Activated CD4-positive, alpha-beta memory T cell treated with anti-CD3 and anti-CD28 coated beads, Interleukin-2, amount 10 ng/mL, durations not matched to agents 7 days and 5 days (primary cell): ENCODE measurements at regions not wholly inside any gene's neighbourhood (a gene's known extent, or its start where the extent isn't known, plus 50 kb on each side); places are given as distances from the start of the nearest gene placed in this dataset.

Experiments used
- CTCF ChIA-PET: fragments of 350-600 bp; sonication (Branson Sonifier 250); formaldehyde crosslinking; loops from one replicate; lab custom pipeline; 2021; ENCODE audit warnings: antibody characterized with exemption, inconsistent platforms; lab: Charles Lee
- POLR2A ChIA-PET: fragments of 350-600 bp; sonication (Branson Sonifier 250); formaldehyde crosslinking; loops from one replicate; lab custom pipeline; 2021; ENCODE audit warnings: antibody characterized with exemption; lab: Charles Lee
- DNase-seq: peaks from one replicate; pipeline ENCODE4 v3.0.0-alpha.2; 2020
- H3K27ac Mint-ChIP-seq: one replicate; pipeline ENCODE4 v1.8.0; 2021; ENCODE audit warnings: mild to moderate bottlenecking, mixed read lengths
- H3K27me3 Mint-ChIP-seq: one replicate; pipeline ENCODE4 v1.8.0; 2021; ENCODE audit warnings: mixed read lengths
- H3K36me3 Mint-ChIP-seq: one replicate; pipeline ENCODE4 v1.8.0; 2021; ENCODE audit warnings: low read depth, mixed read lengths
- H3K4me1 Mint-ChIP-seq: one replicate; pipeline ENCODE4 v1.8.0; 2021; ENCODE audit warnings: mixed read lengths
- H3K4me3 Mint-ChIP-seq: one replicate; pipeline ENCODE4 v1.8.0; 2021; ENCODE audit warnings: mild to moderate bottlenecking, mixed read lengths
- H3K9me3 Mint-ChIP-seq: one replicate; pipeline ENCODE4 v1.8.0; 2021; ENCODE audit warnings: mixed read lengths

- H3K27ac Mint-ChIP-seq = no peak overlapping the region
- DNase-seq = no peak
- peaks cover 5% of the 10 kb centered on the region for H3K9me3 Mint-ChIP-seq
- no peaks in the 10 kb centered on the region for H3K36me3 Mint-ChIP-seq
- ChIA-PET CTCF (no interaction called here), POLR2A (no interaction called here)
- no peaks in the 10 kb centered on the region for H3K27me3 Mint-ChIP-seq
- no peaks in the 10 kb centered on the region for H3K4me1 Mint-ChIP-seq
- no peak overlapping the region for H3K4me3 Mint-ChIP-seq
These were observed 1327.5 kb upstream of the CDH8 start for GRCh38 chr16:63363738-63364137.

- Mint-ChIP-seq H3K4me1 (no peaks in the 10 kb centered on the region), H3K36me3 (no peaks in the 10 kb centered on the region), H3K27me3 (no peaks in the 10 kb centered on the region), H3K9me3 (peaks cover 2% of the 10 kb centered on the region), H3K27ac (no peak overlapping the region), H3K4me3 (no peak overlapping the region)
- POLR2A ChIA-PET = no interaction called here
- DNase-seq = no peak
- CTCF ChIA-PET = interaction anchor here (1.0 kb wide), 1 partner anchor 9 kb away, joined by 3 read pairs; no protein-coding TSS in a partner anchor
These were observed 1324.9 kb upstream of the CDH8 start for GRCh38 chr16:63361032-63361624.

GRCh38 chr16:63349961-63350360, 1313.7 kb upstream of the CDH8 start:
- Mint-ChIP-seq H3K27me3 (no peaks in the 10 kb centered on the region), H3K4me1 (no peaks in the 10 kb centered on the region), H3K36me3 (no peaks in the 10 kb centered on the region), H3K9me3 (peaks cover 9% of the 10 kb centered on the region), H3K27ac (no peak overlapping the region), H3K4me3 (no peak overlapping the region)
- no peak for DNase-seq
- ChIA-PET CTCF (no interaction called here), POLR2A (no interaction called here)

- H3K27me3 Mint-ChIP-seq = no peaks in the 10 kb centered on the region
- CTCF ChIA-PET = no interaction called here
These were observed 1309.8 kb upstream of the CDH8 start for GRCh38 chr16:63346000-63346399.

GRCh38 chr16:63337264-63337663, 1301.0 kb upstream of the CDH8 start:
- Mint-ChIP-seq H3K4me1 (no peaks in the 10 kb centered on the region), H3K36me3 (no peaks in the 10 kb centered on the region), H3K27ac (no peak overlapping the region), H3K9me3 (peaks cover 16% of the 10 kb centered on the region), H3K4me3 (no peak overlapping the region), H3K27me3 (no peaks in the 10 kb centered on the region)
- no peak for DNase-seq
- ChIA-PET CTCF (no interaction called here), POLR2A (no interaction called here)

More at GRCh38 chr16:63346000-63346399, 1309.8 kb upstream of the CDH8 start:
- Mint-ChIP-seq H3K9me3 (peaks cover 9% of the 10 kb centered on the region), H3K4me3 (no peak overlapping the region), H3K4me1 (no peaks in the 10 kb centered on the region), H3K27ac (no peak overlapping the region), H3K36me3 (no peaks in the 10 kb centered on the region)
- POLR2A ChIA-PET = no interaction called here
- no peak for DNase-seq

GRCh38 chr16:63331111-63331510, 1294.9 kb upstream of the CDH8 start:
- Mint-ChIP-seq H3K27ac (no peak overlapping the region), H3K4me1 (no peaks in the 10 kb centered on the region), H3K4me3 (no peak overlapping the region), H3K9me3 (peaks cover 20% of the 10 kb centered on the region), H3K27me3 (no peaks in the 10 kb centered on the region), H3K36me3 (no peaks in the 10 kb centered on the region)
- ChIA-PET POLR2A (no interaction called here), CTCF (no interaction called here)
- DNase-seq = no peak

GRCh38 chr16:63326736-63327339, 1290.6 kb upstream of the CDH8 start:
- H3K36me3 Mint-ChIP-seq = no peaks in the 10 kb centered on the region
- H3K9me3 Mint-ChIP-seq = peaks cover 14% of the 10 kb centered on the region
- no peak for DNase-seq
- ChIA-PET POLR2A (no interaction called here), CTCF (no interaction called here)
- H3K4me1 Mint-ChIP-seq = no peaks in the 10 kb centered on the region
- H3K27ac Mint-ChIP-seq = no peak overlapping the region
- H3K4me3 Mint-ChIP-seq = no peak overlapping the region
- H3K27me3 Mint-ChIP-seq = no peaks in the 10 kb centered on the region

GRCh38 chr16:63323722-63324705, 1287.8 kb upstream of the CDH8 start:
- Mint-ChIP-seq H3K27ac (no peak overlapping the region), H3K36me3 (no peaks in the 10 kb centered on the region), H3K4me3 (no peak overlapping the region), H3K9me3 (peaks cover 10% of the 10 kb centered on the region), H3K4me1 (no peaks in the 10 kb centered on the region), H3K27me3 (no peaks in the 10 kb centered on the region)
- DNase-seq = no peak
- ChIA-PET CTCF (no interaction called here), POLR2A (no interaction called here)

GRCh38 chr16:63323055-63323454, 1286.8 kb upstream of the CDH8 start:
- H3K36me3 Mint-ChIP-seq = no peaks in the 10 kb centered on the region
- H3K27ac Mint-ChIP-seq = no peak overlapping the region
- no peak overlapping the region for H3K4me3 Mint-ChIP-seq
- H3K4me1 Mint-ChIP-seq = no peaks in the 10 kb centered on the region
- no peaks in the 10 kb centered on the region for H3K27me3 Mint-ChIP-seq
- DNase-seq = no peak
- peaks cover 11% of the 10 kb centered on the region for H3K9me3 Mint-ChIP-seq
- ChIA-PET POLR2A (no interaction called here), CTCF (no interaction called here)

- H3K27ac Mint-ChIP-seq = no peak overlapping the region
These were observed 1279.0 kb upstream of the CDH8 start for GRCh38 chr16:63315229-63315628.

GRCh38 chr16:63312346-63312745, 1276.1 kb upstream of the CDH8 start:
- CTCF ChIA-PET = no interaction called here
- Mint-ChIP-seq H3K9me3 (peaks cover 12% of the 10 kb centered on the region), H3K4me1 (no peaks in the 10 kb centered on the region), H3K27ac (no peak overlapping the region), H3K36me3 (no peaks in the 10 kb centered on the region), H3K4me3 (no peak overlapping the region), H3K27me3 (no peaks in the 10 kb centered on the region)
- POLR2A ChIA-PET = no interaction called here
- DNase-seq = no peak

More at GRCh38 chr16:63315229-63315628, 1279.0 kb upstream of the CDH8 start:
- Mint-ChIP-seq H3K36me3 (no peaks in the 10 kb centered on the region), H3K27me3 (no peaks in the 10 kb centered on the region), H3K4me3 (no peak overlapping the region), H3K9me3 (peaks cover 17% of the 10 kb centered on the region), H3K4me1 (no peaks in the 10 kb centered on the region)
- ChIA-PET POLR2A (no interaction called here), CTCF (no interaction called here)
- DNase-seq = no peak

GRCh38 chr16:63311313-63311712, 1275.1 kb upstream of the CDH8 start:
- Mint-ChIP-seq H3K27me3 (no peaks in the 10 kb centered on the region), H3K9me3 (peaks cover 11% of the 10 kb centered on the region), H3K36me3 (no peaks in the 10 kb centered on the region), H3K27ac (no peak overlapping the region), H3K4me3 (no peak overlapping the region), H3K4me1 (no peaks in the 10 kb centered on the region)
- ChIA-PET CTCF (no interaction called here), POLR2A (no interaction called here)
- no peak for DNase-seq

- Mint-ChIP-seq H3K9me3 (peaks cover 12% of the 10 kb centered on the region), H3K27me3 (no peaks in the 10 kb centered on the region), H3K4me3 (no peak overlapping the region), H3K4me1 (no peaks in the 10 kb centered on the region), H3K36me3 (no peaks in the 10 kb centered on the region), H3K27ac (no peak overlapping the region)
- no peak for DNase-seq
- ChIA-PET POLR2A (no interaction called here), CTCF (no interaction called here)
These were observed 1266.6 kb upstream of the CDH8 start for GRCh38 chr16:63302811-63303210.
